Fibroblast of lung (primary cell): ENCODE measurements at regions not wholly inside any gene's neighbourhood (a gene's known extent, or its start where the extent isn't known, plus 50 kb on each side); places are given as distances from the start of the nearest gene placed in this dataset.

ENCODE experiments used
- DNase-seq, 2 donors: peaks; one replicate each; pipeline versions ENCODE4 v3.0.0 to v3.0.0-alpha.2; 2010; ENCODE audit warnings: low read depth in 2 of 2
- H2AFZ ChIP-seq: 2 replicates; pipeline ENCODE4 v1.5.1; 2012; ENCODE audit warnings: low read length, control low read depth, inconsistent platforms
- H3K27ac ChIP-seq: 2 replicates; pipeline ENCODE4 v1.5.1; 2011; ENCODE audit warnings: low read length, control low read depth; ENCODE audit not compliant: insufficient read depth
- H3K27me3 ChIP-seq: 2 replicates; pipeline ENCODE4 v1.5.1; 2011; ENCODE audit warnings: mild to moderate bottlenecking, low read length; ENCODE audit not compliant: control insufficient read depth, insufficient read depth
- H3K36me3 ChIP-seq: 2 replicates; pipeline ENCODE4 v1.5.1; 2011; ENCODE audit warnings: low read length; ENCODE audit not compliant: control insufficient read depth, insufficient read depth
- H3K4me1 ChIP-seq: 2 replicates; pipeline ENCODE4 v1.5.1; 2011; ENCODE audit warnings: low read length; ENCODE audit not compliant: control insufficient read depth, insufficient read depth; ENCODE audit errors: extremely low read depth
- H3K4me2 ChIP-seq: 2 replicates; pipeline ENCODE4 v1.5.1; 2011; ENCODE audit warnings: low read length, control low read depth; ENCODE audit not compliant: insufficient read depth; ENCODE audit errors: extremely low read depth
- H3K4me3 ChIP-seq, 4 experiments: fragments of 200-600 bp in 1 of 4; sonication (generic) in 1 of 4; replicated peaks in 1 of 4; 2 replicates each; pipeline ENCODE4 v1.5.1; 2011 to 2016; ENCODE audit warnings: low read length in 4 of 4, low read depth in 3 of 4, mild to moderate bottlenecking in 3 of 4, control low read depth in 2 of 4, inconsistent platforms in 1 of 4, mixed read lengths in 1 of 4; ENCODE audit not compliant: insufficient read depth in 1 of 4; ENCODE audit errors: control extremely low read depth in 1 of 4
- H3K79me2 ChIP-seq: 2 replicates; pipeline ENCODE4 v1.5.1; 2012; ENCODE audit warnings: mild to moderate bottlenecking, low read length, inconsistent platforms; ENCODE audit not compliant: control insufficient read depth, insufficient read depth
- H3K9ac ChIP-seq: 2 replicates; pipeline ENCODE4 v1.5.1; 2011; ENCODE audit warnings: mild to moderate bottlenecking, low read length, control low read depth; ENCODE audit not compliant: insufficient read depth
- H3K9me3 ChIP-seq: 2 replicates; pipeline ENCODE4 v1.5.1; 2012; ENCODE audit warnings: low read depth, low read length; ENCODE audit not compliant: control insufficient read depth, insufficient read depth
- H4K20me1 ChIP-seq: 2 replicates; pipeline ENCODE4 v1.5.1; 2011; ENCODE audit warnings: low read length; ENCODE audit not compliant: control insufficient read depth, insufficient read depth; ENCODE audit errors: extremely low read depth
- EZH2 ChIP-seq: IDR thresholded peaks from 2 replicates; pipeline ENCODE4 v1.5.1; 2012; ENCODE audit warnings: low read length, control low read depth, mild to moderate bottlenecking; ENCODE audit errors: missing control alignments
- TF ChIP-seq, protein P1 (sequence below), 2 donors: IDR thresholded peaks in 1 of 2; conservative IDR thresholded peaks in 1 of 2; 1 replicate in 1 of 2; 2 replicates in 1 of 2; pipeline ENCODE4 v1.5.1; 2011 to 2012; ENCODE audit warnings: low read length in 2 of 2, control low read depth in 1 of 2, inconsistent platforms in 1 of 2, low read depth in 1 of 2, mild to moderate bottlenecking in 1 of 2

DNA sequence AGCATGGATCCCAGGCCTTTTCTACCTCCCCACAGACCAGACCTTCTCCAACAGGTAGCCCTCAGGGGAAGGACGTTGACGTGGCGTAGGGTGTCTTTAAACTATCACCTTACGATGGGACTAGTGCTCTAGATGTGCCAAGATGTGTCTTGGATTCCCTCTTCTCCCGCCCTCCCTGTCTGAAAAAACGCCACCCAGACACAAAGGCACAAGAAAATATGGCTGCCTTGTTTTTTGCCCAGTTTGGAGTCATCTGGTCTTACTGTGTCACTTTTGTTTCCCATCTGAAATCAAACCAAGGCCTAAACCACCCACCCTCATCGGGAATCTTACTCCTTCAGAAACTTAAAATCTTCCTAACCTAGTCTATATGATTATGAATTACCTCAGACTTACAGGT is 235.4 kb downstream of the OR13H1 start:
- no peaks in the 10 kb centered on the region for H4K20me1 ChIP-seq
- H3K4me1 ChIP-seq, result no peaks in the 10 kb centered on the region
- H3K27ac ChIP-seq, result no peak overlapping the region
- H3K9me3 ChIP-seq, result no peaks in the 10 kb centered on the region
- H3K9ac ChIP-seq, result no peak overlapping the region
- DNase-seq, result no peak
- no peaks in the 10 kb centered on the region for H3K79me2 ChIP-seq
- no peak overlapping the region for H2AFZ ChIP-seq
- H3K4me2 ChIP-seq, result no peak overlapping the region
- no peak overlapping the region for H3K4me3 ChIP-seq
- no peaks in the 10 kb centered on the region for H3K36me3 ChIP-seq
- H3K27me3 ChIP-seq, result no peaks in the 10 kb centered on the region
- TF ChIP-seq, protein P1, sequence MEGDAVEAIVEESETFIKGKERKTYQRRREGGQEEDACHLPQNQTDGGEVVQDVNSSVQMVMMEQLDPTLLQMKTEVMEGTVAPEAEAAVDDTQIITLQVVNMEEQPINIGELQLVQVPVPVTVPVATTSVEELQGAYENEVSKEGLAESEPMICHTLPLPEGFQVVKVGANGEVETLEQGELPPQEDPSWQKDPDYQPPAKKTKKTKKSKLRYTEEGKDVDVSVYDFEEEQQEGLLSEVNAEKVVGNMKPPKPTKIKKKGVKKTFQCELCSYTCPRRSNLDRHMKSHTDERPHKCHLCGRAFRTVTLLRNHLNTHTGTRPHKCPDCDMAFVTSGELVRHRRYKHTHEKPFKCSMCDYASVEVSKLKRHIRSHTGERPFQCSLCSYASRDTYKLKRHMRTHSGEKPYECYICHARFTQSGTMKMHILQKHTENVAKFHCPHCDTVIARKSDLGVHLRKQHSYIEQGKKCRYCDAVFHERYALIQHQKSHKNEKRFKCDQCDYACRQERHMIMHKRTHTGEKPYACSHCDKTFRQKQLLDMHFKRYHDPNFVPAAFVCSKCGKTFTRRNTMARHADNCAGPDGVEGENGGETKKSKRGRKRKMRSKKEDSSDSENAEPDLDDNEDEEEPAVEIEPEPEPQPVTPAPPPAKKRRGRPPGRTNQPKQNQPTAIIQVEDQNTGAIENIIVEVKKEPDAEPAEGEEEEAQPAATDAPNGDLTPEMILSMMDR (conservative IDR thresholded peaks at IDR 0.05 in 1 of 2, IDR thresholded peaks at IDR 0.05 in 1 of 2; ENCODE audit: low read depth in 1 of 2, low read length in 2 of 2), result no peak
- no peak for TF ChIP-seq EZH2

- TF ChIP-seq, protein P1 (conservative IDR thresholded peaks at IDR 0.05 in 1 of 2, IDR thresholded peaks at IDR 0.05 in 1 of 2; ENCODE audit: low read depth in 1 of 2, low read length in 2 of 2), result no peak
- TF ChIP-seq EZH2, result no peak
- Histone ChIP-seq H3K79me2 (no peaks in the 10 kb centered on the region), H3K27me3 (no peaks in the 10 kb centered on the region), H3K4me3 (no peak overlapping the region), H3K4me1 (no peaks in the 10 kb centered on the region), H3K9me3 (no peaks in the 10 kb centered on the region), H4K20me1 (no peaks in the 10 kb centered on the region), H3K9ac (no peak overlapping the region), H2AFZ (no peak overlapping the region), H3K27ac (no peak overlapping the region), H3K4me2 (no peak overlapping the region), H3K36me3 (no peaks in the 10 kb centered on the region)
- DNase-seq, result no peak
These were observed 235.9 kb downstream of the OR13H1 start for GRCh38 chrX:131779741-131780140.

GRCh38 chrX:131782646-131783045 is 238.8 kb downstream of the OR13H1 start:
- no peak for TF ChIP-seq EZH2
- TF ChIP-seq, protein P1 (conservative IDR thresholded peaks at IDR 0.05 in 1 of 2, IDR thresholded peaks at IDR 0.05 in 1 of 2; ENCODE audit: low read depth in 1 of 2, low read length in 2 of 2), result no peak
- Histone ChIP-seq H3K27me3 (no peaks in the 10 kb centered on the region), H3K27ac (no peak overlapping the region), H4K20me1 (no peaks in the 10 kb centered on the region), H3K36me3 (no peaks in the 10 kb centered on the region), H2AFZ (no peak overlapping the region), H3K4me1 (no peaks in the 10 kb centered on the region), H3K9me3 (no peaks in the 10 kb centered on the region), H3K4me3 (no peak overlapping the region), H3K79me2 (no peaks in the 10 kb centered on the region), H3K4me2 (no peak overlapping the region), H3K9ac (no peak overlapping the region)
- DNase-seq, result no peak
